HepG2 (cell line): ENCODE measurements at regions not wholly inside any gene's neighbourhood (a gene's known extent, or its start where the extent isn't known, plus 50 kb on each side); places are given as distances from the start of the nearest gene placed in this dataset.

ENCODE experiments used
- ATAC-seq: fragments of 200-7000 bp; cut with Tn5 transposase; 3 replicates; pipeline ENCODE4 v1.9.1; 2020; ENCODE audit warnings: mild to moderate bottlenecking, moderate library complexity
- BruUV-seq: library from RNA; stranded (reverse); fragments of 400-500 nt; replicated peaks from 2 replicates; lab custom pipeline; 2021; lab: Mats Ljungman, UMichigan
- CTCF ChIA-PET: fragments of 300-600 bp; formaldehyde crosslinking; extraction: SDS; loops from one replicate; lab custom pipeline; 2021; ENCODE audit warnings: low total read pairs, inconsistent platforms, low intra/inter-chr PET ratio; lab: Yijun Ruan, JAX
- POLR2A ChIA-PET: fragments of 350-600 bp; sonication (Branson Sonifier 250); formaldehyde crosslinking; loops from one replicate; lab custom pipeline; 2020; ENCODE audit warnings: antibody characterized with exemption, inconsistent platforms; lab: Yijun Ruan, JAX
- DNase-seq: peaks from one replicate; pipeline ENCODE4 v3.0.0-alpha.2; 2015; ENCODE audit warnings: low spot score
- FAIRE-seq: peaks from 3 replicates; lab custom pipeline; 2011; peaks lifted over from hg19 to GRCh38; lab: Jason Lieb, UNC
- H2AFZ ChIP-seq: one replicate; pipeline ENCODE4 v1.6.1; 2011; ENCODE audit warnings: low read length, inconsistent platforms
- H3K27ac ChIP-seq: fragments of 300-600 bp; 3 replicates; pipeline ENCODE4 v1.8.0; 2011; ENCODE audit warnings: mixed run types, mild to moderate bottlenecking, mixed read lengths, low read length, inconsistent platforms; ENCODE audit not compliant: insufficient read depth; ENCODE audit errors: extremely low read length
- H3K27me3 ChIP-seq, 2 experiments: fragments of 200-600 bp in 1 of 2; 2 replicates in 1 of 2; 3 replicates in 1 of 2; pipeline versions ENCODE4 v1.6.0 to v1.8.0; 2011; ENCODE audit warnings: low read length in 2 of 2, mild to moderate bottlenecking in 2 of 2, moderate library complexity in 2 of 2, inconsistent platforms in 1 of 2; ENCODE audit not compliant: insufficient read depth in 2 of 2, control insufficient read depth in 1 of 2
- H3K36me3 ChIP-seq, 2 experiments: fragments of 200-600 bp in 1 of 2; replicated peaks in 1 of 2; 2 replicates in 1 of 2; 3 replicates in 1 of 2; pipeline versions ENCODE4 v1.5.1 to v1.8.0; 2011; ENCODE audit warnings: low read length in 2 of 2, inconsistent platforms in 1 of 2; ENCODE audit not compliant: insufficient read depth in 2 of 2, control insufficient read depth in 1 of 2
- H3K4me1 ChIP-seq: 2 replicates; pipeline ENCODE4 v1.5.1; 2012; ENCODE audit warnings: low read length, inconsistent platforms; ENCODE audit not compliant: insufficient read depth
- H3K4me2 ChIP-seq: 2 replicates; pipeline ENCODE4 v1.6.0; 2011; ENCODE audit warnings: low read depth, low read length, inconsistent platforms
- H3K4me3 ChIP-seq, 3 experiments: fragments of 200-600 bp in 1 of 3; sonication (generic), shearing (Covaris generic) in 1 of 3; replicated peaks in 1 of 3; 2 replicates each; pipeline ENCODE4 v1.5.1; 2011 to 2016; ENCODE audit warnings: low read length in 3 of 3, inconsistent platforms in 2 of 3, low read depth in 2 of 3, mild to moderate bottlenecking in 2 of 3, control low read depth in 1 of 3, mixed read lengths in 1 of 3; ENCODE audit not compliant: insufficient read depth in 1 of 3
- H3K79me2 ChIP-seq: one replicate; pipeline ENCODE4 v1.6.1; 2011; ENCODE audit warnings: low read length, inconsistent platforms; ENCODE audit not compliant: insufficient read depth
- H3K9ac ChIP-seq: 2 replicates; pipeline ENCODE4 v1.6.0; 2011; ENCODE audit warnings: mild to moderate bottlenecking, low read depth, low read length, inconsistent platforms; ENCODE audit not compliant: insufficient read depth
- H3K9me3 ChIP-seq: 2 replicates; pipeline ENCODE4 v1.5.1; 2012; ENCODE audit warnings: mild to moderate bottlenecking, low read length
- H4K20me1 ChIP-seq: 2 replicates; pipeline ENCODE4 v1.6.0; 2011; ENCODE audit warnings: inconsistent platforms, mild to moderate bottlenecking, low read length, moderate library complexity; ENCODE audit not compliant: insufficient read depth
- AGO1 ChIP-seq: fragments of 200-400 bp; formaldehyde crosslinking; IDR thresholded peaks from 2 replicates; pipeline ENCODE4 v1.6.1; 2017; ENCODE audit warnings: mild to moderate bottlenecking, low read depth, low read length, moderate library complexity; ENCODE audit not compliant: poor library complexity, severe bottlenecking
- REXO4 ChIP-seq: sonication (generic); formaldehyde crosslinking; IDR thresholded peaks from 2 replicates; pipeline ENCODE4 v1.8.0; 2022; ENCODE audit warnings: missing genetic modification reagents, mild to moderate bottlenecking, borderline replicate concordance
- SCMH1 ChIP-seq: sonication (generic); formaldehyde crosslinking; IDR thresholded peaks from 2 replicates; pipeline ENCODE4 v1.9.0; 2021; ENCODE audit warnings: missing genetic modification reagents, mild to moderate bottlenecking, borderline replicate concordance
- SNAI1 ChIP-seq: sonication (generic); formaldehyde crosslinking; IDR thresholded peaks from 2 replicates; pipeline ENCODE4 v1.5.0; 2020; ENCODE audit warnings: mild to moderate bottlenecking, missing genetic modification reagents, borderline replicate concordance
- SNAPC4 ChIP-seq: sonication (generic); formaldehyde crosslinking; IDR thresholded peaks from 2 replicates; pipeline ENCODE4 v1.4.0; 2020; ENCODE audit warnings: mild to moderate bottlenecking, missing genetic modification reagents
- TBX2 ChIP-seq: sonication (generic); formaldehyde crosslinking; IDR thresholded peaks from 2 replicates; pipeline ENCODE4 v1.5.0; 2020; ENCODE audit warnings: missing genetic modification reagents, mild to moderate bottlenecking, borderline replicate concordance
- TMF1 ChIP-seq: sonication (generic); formaldehyde crosslinking; IDR thresholded peaks from 2 replicates; pipeline ENCODE4 v1.8.1; 2022; ENCODE audit warnings: low read depth, missing genetic modification reagents
- ZBED4 ChIP-seq: sonication (generic); formaldehyde crosslinking; IDR thresholded peaks from 2 replicates; pipeline ENCODE4 v1.4.0; 2020; ENCODE audit warnings: missing genetic modification reagents, borderline replicate concordance
- ZC3H13 ChIP-seq: sonication (generic); formaldehyde crosslinking; IDR thresholded peaks from 2 replicates; pipeline ENCODE4 v1.8.1; 2023; ENCODE audit warnings: mild to moderate bottlenecking, missing genetic modification reagents, moderate library complexity
- ZFP37 ChIP-seq: sonication (generic); formaldehyde crosslinking; IDR thresholded peaks from 2 replicates; pipeline ENCODE4 v1.4.0; 2020; ENCODE audit warnings: missing genetic modification reagents, borderline replicate concordance
- ZNF121 ChIP-seq: sonication (generic); formaldehyde crosslinking; IDR thresholded peaks from 2 replicates; pipeline ENCODE4 v1.5.0; 2020; ENCODE audit warnings: mild to moderate bottlenecking, missing genetic modification reagents
- ZNF33A ChIP-seq: sonication (generic); formaldehyde crosslinking; IDR thresholded peaks from 2 replicates; pipeline ENCODE4 v1.5.1; 2020; ENCODE audit warnings: missing genetic modification reagents, mild to moderate bottlenecking, moderate library complexity, borderline replicate concordance
- ZNF724P ChIP-seq: sonication (generic); formaldehyde crosslinking; IDR thresholded peaks from 2 replicates; pipeline ENCODE4 v1.8.0; 2022; ENCODE audit warnings: missing genetic modification reagents, borderline replicate concordance
- ZNF766 ChIP-seq: sonication (generic); formaldehyde crosslinking; IDR thresholded peaks from 2 replicates; pipeline ENCODE4 v1.5.0; 2020; ENCODE audit warnings: missing genetic modification reagents, borderline replicate concordance
- ZNF790 ChIP-seq: sonication (generic); formaldehyde crosslinking; IDR thresholded peaks from 2 replicates; pipeline ENCODE4 v1.8.0; 2022; ENCODE audit warnings: missing genetic modification reagents, mild to moderate bottlenecking, borderline replicate concordance
- WGBS: methylation state at CpG from one replicate; pipeline ENCODE4 v1.1.6; 2017; ENCODE audit warnings: low lambda C conversion rate; 5-methylcytosine and 5-hydroxymethylcytosine counted together
- in situ Hi-C: cut with HindIII; loops from 2 replicates; pipeline ENCODE4 v1.10.0; 2017; ENCODE audit warnings: low pct_unique_long_range_greater_than_20kb; ENCODE audit not compliant: extremely low pct_ligation_motif_present
- intact Hi-C: fragments of 100-400 bp; cut with micrococcal nuclease; formaldehyde crosslinking; loops from one replicate; pipeline ENCODE4 v1.10.0; 2022; ENCODE audit not compliant: unreplicated experiment

- FAIRE-seq (no peak), DNase-seq (no peak), ATAC-seq (no peak)
- in situ Hi-C loops: no loop called here
- intact Hi-C loops: no loop called here
- H3K9ac ChIP-seq: no peak overlapping the region
- no peak overlapping the region for H3K4me2 ChIP-seq
- H3K36me3 ChIP-seq: no peaks in the 10 kb centered on the region
- no peaks in the 10 kb centered on the region for H3K79me2 ChIP-seq
- ChIA-PET POLR2A (no interaction called here), CTCF (no interaction called here)
- H3K4me3 ChIP-seq: no peak overlapping the region
- H3K27me3 ChIP-seq: no peaks in the 10 kb centered on the region; a peak in 2 of 5 replicates
- no peaks in the 10 kb centered on the region for H4K20me1 ChIP-seq
- BruUV-seq: no TSS peak
- no peak overlapping the region for H3K27ac ChIP-seq
- TF ChIP-seq AGO1 (no peak), ZBED4 (CRISPR knock-in tag) (no peak), ZNF766 (CRISPR knock-in tag) (no peak), ZNF724P (CRISPR knock-in tag) (no peak), ZNF33A (CRISPR knock-in tag) (no peak), ZNF121 (CRISPR knock-in tag) (no peak), SNAI1 (CRISPR knock-in tag) (no peak), ZC3H13 (CRISPR knock-in tag) (no peak), ZFP37 (no peak), SCMH1 (CRISPR knock-in tag) (no peak), TMF1 (no peak), REXO4 (CRISPR knock-in tag) (no peak), SNAPC4 (CRISPR knock-in tag) (no peak), TBX2 (CRISPR knock-in tag) (no peak), ZNF790 (CRISPR knock-in tag) (no peak)
- H3K4me1 ChIP-seq: no peaks in the 10 kb centered on the region
- H2AFZ ChIP-seq: no peak overlapping the region
- WGBS: 9% methylated on average over 4 of the region's 4 CpGs
- no peaks in the 10 kb centered on the region for H3K9me3 ChIP-seq
These were observed 207.4 kb downstream of the NHLRC3 start for GRCh38 chr13:39245688-39246087.
